Neural progenitor cell (in vitro differentiated cells): ENCODE measurements at regions not wholly inside any gene's neighbourhood (a gene's known extent, or its start where the extent isn't known, plus 50 kb on each side); places are given as distances from the start of the nearest gene placed in this dataset.

Experiments
- CTCF ChIP-seq: fragments of 200-600 bp; sonication (generic); IDR thresholded peaks from 2 replicates; pipeline ENCODE4 v1.5.1; 2017; ENCODE audit warnings: antibody characterized with exemption, mild to moderate bottlenecking
- EZH2 ChIP-seq: fragments of 200-600 bp; sonication (generic); IDR thresholded peaks from 2 replicates; pipeline ENCODE4 v1.6.1; 2017; ENCODE audit warnings: antibody characterized with exemption, mild to moderate bottlenecking, moderate library complexity

- no peak for TF ChIP-seq CTCF
- no peak for TF ChIP-seq EZH2
Observed at GRCh38 chr2:16212321-16212720, 272.0 kb downstream of the MYCN start.
